Left forelimb (tissue), 1 donor: ENCODE measurements at regions not wholly inside any gene's neighbourhood (a gene's known extent, or its start where the extent isn't known, plus 50 kb on each side); places are given as distances from the start of the nearest gene placed in this dataset.

Experiments used
- DNase-seq: peaks from one replicate; pipeline ENCODE4 v3.0.0-alpha.2; 2018; ENCODE audit warnings: low spot score

- DNase-seq = no peak
Observed at GRCh38 chr4:14176613-14177012, 549.1 kb upstream of the BOD1L1 start.

- no peak for DNase-seq
Observed at GRCh38 chr4:14177987-14178386, 550.5 kb upstream of the BOD1L1 start.

GRCh38 chr4:14178421-14178820 lies 550.9 kb upstream of the BOD1L1 start:
- DNase-seq = no peak

- DNase-seq = no peak
Observed at GRCh38 chr4:14180166-14180565, 552.6 kb upstream of the BOD1L1 start.

- DNase-seq = no peak
Observed at GRCh38 chr4:14180983-14181601, 553.6 kb upstream of the BOD1L1 start.

- DNase-seq = no peak
Observed at GRCh38 chr4:14182148-14182547, 554.6 kb upstream of the BOD1L1 start.

- peak; percentile 81 for DNase-seq
Observed at GRCh38 chr4:14184265-14184664, 556.7 kb upstream of the BOD1L1 start.

GRCh38 chr4:14184767-14185166 lies 557.2 kb upstream of the BOD1L1 start:
- DNase-seq = no peak

GRCh38 chr4:14188214-14188613 lies 560.7 kb upstream of the BOD1L1 start:
- no peak for DNase-seq

- DNase-seq = no peak
Observed at GRCh38 chr4:14193601-14194000, 566.1 kb upstream of the BOD1L1 start.

- DNase-seq = no peak
Observed at GRCh38 chr4:14196131-14196530, 568.6 kb upstream of the BOD1L1 start.

GRCh38 chr4:14215116-14215770 lies 587.7 kb upstream of the BOD1L1 start:
- DNase-seq = no peak

GRCh38 chr4:14217401-14217800 lies 589.9 kb upstream of the BOD1L1 start:
- no peak for DNase-seq

GRCh38 chr4:14218641-14219040 lies 591.1 kb upstream of the BOD1L1 start:
- no peak for DNase-seq

- DNase-seq = no peak
Observed at GRCh38 chr4:14221176-14221575, 593.7 kb upstream of the BOD1L1 start.

GRCh38 chr4:14222377-14223029 lies 595.0 kb upstream of the BOD1L1 start:
- no peak for DNase-seq

- no peak for DNase-seq
Observed at GRCh38 chr4:14223461-14223860, 595.9 kb upstream of the BOD1L1 start.

- no peak for DNase-seq
Observed at GRCh38 chr4:14225688-14226207, 598.2 kb upstream of the BOD1L1 start.

- DNase-seq = no peak
Observed at GRCh38 chr4:14233126-14233525, 605.6 kb upstream of the BOD1L1 start.

GRCh38 chr4:14234307-14234706 lies 606.8 kb upstream of the BOD1L1 start:
- DNase-seq = no peak

GRCh38 chr4:14236359-14236758 lies 608.8 kb upstream of the BOD1L1 start:
- no peak for DNase-seq

GRCh38 chr4:14237911-14238310 lies 610.4 kb upstream of the BOD1L1 start:
- DNase-seq = no peak

GRCh38 chr4:14241574-14241973 lies 614.0 kb upstream of the BOD1L1 start:
- no peak for DNase-seq
